ENCODE measurements at regions not wholly inside any gene's neighbourhood (a gene's known extent, or its start where the extent isn't known, plus 50 kb on each side); places are given as distances from the start of the nearest gene placed in this dataset.

- TF ChIP-seq HIC1 (tag by site-specific recombination; IDR thresholded peaks at IDR 0.05), result no peak
- no peak for TF ChIP-seq MEIS1 (CRISPR knock-in tag; IDR thresholded peaks at IDR 0.05; ENCODE audit: borderline replicate concordance)
- no peak for TF ChIP-seq ZNF585B (tag by site-specific recombination; IDR thresholded peaks at IDR 0.05)
- no peak for TF ChIP-seq INSM2 (tag by site-specific recombination; IDR thresholded peaks at IDR 0.05)
- no peak for TF ChIP-seq ZNF501 (tag by site-specific recombination; IDR thresholded peaks at IDR 0.05)
- TF ChIP-seq ZNF354C (tag by site-specific recombination; IDR thresholded peaks at IDR 0.05; ENCODE audit: borderline replicate concordance, low read depth), result no peak
- TF ChIP-seq HOXA7 (CRISPR knock-in tag; IDR thresholded peaks at IDR 0.05; ENCODE audit: borderline replicate concordance), result no peak
These were observed 618.2 kb downstream of the TYW1 start (continued) for GRCh38 chr7:67614843-67615242.

GRCh38 chr7:67616517-67616916 lies 619.9 kb downstream of the TYW1 start:
- no peak for TF ChIP-seq ZNF707 (tag by site-specific recombination; IDR thresholded peaks at IDR 0.05)
- TF ChIP-seq ZNF2 (tag by site-specific recombination; IDR thresholded peaks at IDR 0.05), result no peak
- no peak for TF ChIP-seq PRDM4 (tag by site-specific recombination; IDR thresholded peaks at IDR 0.05)
- no peak for TF ChIP-seq ZNF146 (tag by site-specific recombination; IDR thresholded peaks at IDR 0.05)
- no peak for TF ChIP-seq PBX3 (CRISPR knock-in tag; IDR thresholded peaks at IDR 0.05)
- no peak for TF ChIP-seq ZBTB44 (tag by site-specific recombination; IDR thresholded peaks at IDR 0.05)
- Histone ChIP-seq H3K27ac (ENCODE audit: extremely low read depth, low read depth, low read length) (no peak overlapping the region), H3K36me3 (ENCODE audit: control insufficient read depth in 2 of 2, insufficient read depth in 1 of 2, low read length in 2 of 2) (no peaks in the 10 kb centered on the region), H3K9me3 (ENCODE audit: control insufficient read depth, insufficient read depth, low read depth, low read length) (no peaks in the 10 kb centered on the region), H3K4me1 (ENCODE audit: control insufficient read depth, insufficient read depth, low read length) (no peaks in the 10 kb centered on the region), H3K4me3 (ENCODE audit: low read depth, low read length) (no peak overlapping the region)
- ChIA-PET POLR2A (no interaction called here), CTCF (no interaction called here)

- Histone ChIP-seq H3K4me1 (ENCODE audit: control insufficient read depth, insufficient read depth, low read length) (no peaks in the 10 kb centered on the region), H3K27ac (ENCODE audit: extremely low read depth, low read depth, low read length) (no peak overlapping the region), H3K9me3 (ENCODE audit: control insufficient read depth, insufficient read depth, low read depth, low read length) (no peaks in the 10 kb centered on the region), H3K36me3 (ENCODE audit: control insufficient read depth in 2 of 2, insufficient read depth in 1 of 2, low read length in 2 of 2) (no peaks in the 10 kb centered on the region), H3K4me3 (ENCODE audit: low read depth, low read length) (no peak overlapping the region)
- ChIA-PET POLR2A (no interaction called here), CTCF (no interaction called here)
- TF ChIP-seq ZBTB21 (tag by site-specific recombination; IDR thresholded peaks at IDR 0.05) (no peak), ZNF658 (tag by site-specific recombination; IDR thresholded peaks at IDR 0.05) (no peak), ZNF214 (tag by site-specific recombination; IDR thresholded peaks at IDR 0.05; ENCODE audit: borderline replicate concordance) (no peak), ZNF280D (tag by site-specific recombination; IDR thresholded peaks at IDR 0.05) (no peak), ZNF501 (tag by site-specific recombination; IDR thresholded peaks at IDR 0.05) (no peak), PBX3 (CRISPR knock-in tag; IDR thresholded peaks at IDR 0.05) (no peak), ZBTB20 (tag by site-specific recombination; IDR thresholded peaks at IDR 0.05) (no peak), SP7 (tag by site-specific recombination; IDR thresholded peaks at IDR 0.05) (no peak)
These were observed 622.0 kb downstream of the TYW1 start for GRCh38 chr7:67618556-67619162.

Measured in HEK293 (cell line).